Omental fat pad (tissue), 3 donors: ENCODE measurements at regions not wholly inside any gene's neighbourhood (a gene's known extent, or its start where the extent isn't known, plus 50 kb on each side); places are given as distances from the start of the nearest gene placed in this dataset.

Experiments
- ATAC-seq: fragments of 150-250 bp; one replicate; pipeline ENCODE4 v1.9.1; 2016; ENCODE audit warnings: mild to moderate bottlenecking, moderate library complexity; ENCODE audit not compliant: low FRiP score
- DNase-seq: peaks from one replicate; pipeline ENCODE4 v3.0.0-alpha.2; 2019; ENCODE audit warnings: low spot score
- TF ChIP-seq, protein P1 (sequence below), 3 donors: fragments of 450-650 bp; IDR thresholded peaks; one replicate each; pipeline ENCODE4 v1.5.1; 2016 to 2017; ENCODE audit warnings: antibody characterized with exemption in 3 of 3, mild to moderate bottlenecking in 3 of 3, moderate library complexity in 2 of 3

DNA sequence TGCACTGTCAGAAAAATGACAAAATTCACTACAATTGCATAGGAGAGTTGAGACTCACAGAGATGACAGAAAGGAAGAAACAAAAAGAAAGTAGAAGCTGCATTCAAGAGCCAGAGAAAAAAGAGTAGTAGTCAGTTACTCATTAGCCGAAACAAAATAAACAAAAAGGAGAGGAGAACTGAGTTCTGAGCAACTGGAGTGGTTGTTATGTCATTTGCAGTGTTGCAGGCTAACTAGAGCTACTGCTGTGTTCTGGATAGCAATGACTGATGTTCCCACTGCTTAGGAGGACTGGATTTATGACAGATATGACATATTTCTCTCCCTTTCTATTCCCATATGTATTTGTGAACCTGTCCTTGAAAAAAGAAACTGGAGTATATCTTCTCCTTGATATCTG, 482.6 kb downstream of the RFC3 start:
- no peak for DNase-seq
- TF ChIP-seq, protein P1, sequence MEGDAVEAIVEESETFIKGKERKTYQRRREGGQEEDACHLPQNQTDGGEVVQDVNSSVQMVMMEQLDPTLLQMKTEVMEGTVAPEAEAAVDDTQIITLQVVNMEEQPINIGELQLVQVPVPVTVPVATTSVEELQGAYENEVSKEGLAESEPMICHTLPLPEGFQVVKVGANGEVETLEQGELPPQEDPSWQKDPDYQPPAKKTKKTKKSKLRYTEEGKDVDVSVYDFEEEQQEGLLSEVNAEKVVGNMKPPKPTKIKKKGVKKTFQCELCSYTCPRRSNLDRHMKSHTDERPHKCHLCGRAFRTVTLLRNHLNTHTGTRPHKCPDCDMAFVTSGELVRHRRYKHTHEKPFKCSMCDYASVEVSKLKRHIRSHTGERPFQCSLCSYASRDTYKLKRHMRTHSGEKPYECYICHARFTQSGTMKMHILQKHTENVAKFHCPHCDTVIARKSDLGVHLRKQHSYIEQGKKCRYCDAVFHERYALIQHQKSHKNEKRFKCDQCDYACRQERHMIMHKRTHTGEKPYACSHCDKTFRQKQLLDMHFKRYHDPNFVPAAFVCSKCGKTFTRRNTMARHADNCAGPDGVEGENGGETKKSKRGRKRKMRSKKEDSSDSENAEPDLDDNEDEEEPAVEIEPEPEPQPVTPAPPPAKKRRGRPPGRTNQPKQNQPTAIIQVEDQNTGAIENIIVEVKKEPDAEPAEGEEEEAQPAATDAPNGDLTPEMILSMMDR (IDR thresholded peaks at IDR 0.05), result no peak
- no peak for ATAC-seq

DNA sequence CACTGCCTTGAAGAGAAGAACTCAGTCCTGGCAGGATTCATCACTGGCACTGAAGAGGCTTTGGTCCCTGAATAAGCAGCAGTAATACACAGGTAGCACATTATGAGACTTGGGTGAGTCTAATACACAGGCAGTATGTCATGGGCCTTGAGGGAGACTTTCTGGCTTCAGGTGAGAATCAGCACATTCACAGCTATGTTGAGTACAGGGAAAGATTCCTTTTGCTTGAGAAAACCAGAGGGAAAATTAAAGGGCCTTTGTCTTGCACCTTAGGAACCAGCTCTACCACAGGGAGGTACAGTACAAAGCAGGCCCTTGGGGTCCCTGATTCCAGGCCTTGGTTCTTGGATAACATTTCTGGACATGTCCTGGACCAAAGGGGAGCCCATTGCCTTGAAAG, 484.6 kb downstream of the RFC3 start:
- ATAC-seq (no peak), DNase-seq (no peak)
- TF ChIP-seq, protein P1 (IDR thresholded peaks at IDR 0.05), result no peak

DNA sequence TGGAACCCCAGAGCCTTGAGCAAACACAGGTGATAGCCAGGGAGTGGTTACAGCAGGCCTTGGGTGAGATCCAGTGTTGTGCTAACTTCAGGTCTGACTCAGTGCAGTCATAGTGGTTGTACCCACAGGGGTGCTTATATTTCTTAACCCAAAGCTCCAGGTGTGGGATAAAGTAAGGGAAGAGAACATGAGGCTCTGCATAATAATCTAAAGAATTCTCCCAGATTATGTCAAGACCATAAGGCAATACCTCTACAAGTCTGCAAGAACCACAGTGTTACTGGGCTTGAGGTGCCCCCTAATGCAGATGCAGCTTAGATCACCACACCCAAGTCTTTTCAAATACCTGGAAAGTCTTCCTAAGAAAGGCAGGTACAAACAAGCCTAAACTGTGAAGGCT, 485.4 kb downstream of the RFC3 start:
- TF ChIP-seq, protein P1 (IDR thresholded peaks at IDR 0.05), result no peak
- DNase-seq (no peak), ATAC-seq (no peak)

- no peak for DNase-seq
- TF ChIP-seq, protein P1 (IDR thresholded peaks at IDR 0.05), result no peak
- ATAC-seq, result no peak
Observed at GRCh38 chr13:34307607-34308006, 489.7 kb downstream of the RFC3 start.

DNA sequence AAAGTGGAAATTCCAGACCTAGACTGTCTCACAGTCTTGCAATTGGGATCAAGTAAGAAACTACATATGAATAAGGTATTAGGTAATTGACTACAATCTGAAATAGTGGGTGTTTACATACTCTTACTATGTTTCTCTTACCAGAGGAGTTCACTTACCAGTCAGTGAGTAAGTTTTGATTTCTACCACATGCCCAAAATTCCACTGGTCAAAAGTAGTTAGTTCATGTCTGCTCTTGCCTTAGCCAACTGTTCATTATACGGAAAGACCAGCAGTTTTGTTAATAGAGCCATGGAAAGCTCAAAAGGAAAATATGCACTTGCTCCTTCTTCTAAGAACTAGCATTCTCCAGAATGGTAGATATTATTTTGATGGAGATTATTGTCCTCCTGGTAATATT, 490.8 kb downstream of the RFC3 start:
- ATAC-seq, result no peak
- no peak for DNase-seq
- TF ChIP-seq, protein P1 (IDR thresholded peaks at IDR 0.05), result no peak

- ATAC-seq, result no peak
- no peak for DNase-seq
- TF ChIP-seq, protein P1 (IDR thresholded peaks at IDR 0.05), result no peak
Observed at GRCh38 chr13:34310539-34310938, 492.6 kb downstream of the RFC3 start.

GRCh38 chr13:34311251-34311650, 493.3 kb downstream of the RFC3 start:
- TF ChIP-seq, protein P1 (IDR thresholded peaks at IDR 0.05), result no peak
- ATAC-seq (no peak), DNase-seq (no peak)
